Astrocyte of the cerebellum (primary cell): ENCODE measurements at regions not wholly inside any gene's neighbourhood (a gene's known extent, or its start where the extent isn't known, plus 50 kb on each side); places are given as distances from the start of the nearest gene placed in this dataset.

Experiments used
- DNase-seq: peaks from one replicate; pipeline ENCODE4 v3.0.0-alpha.2; 2011; ENCODE audit warnings: low read depth
- H3K4me3 ChIP-seq: 2 replicates; pipeline ENCODE4 v1.5.1; 2011; ENCODE audit warnings: mild to moderate bottlenecking, low read depth, low read length, moderate library complexity
- in situ Hi-C: cut with HindIII; loops from 2 replicates; pipeline ENCODE4 v1.10.0; 2017; ENCODE audit warnings: low sequenced_read_pairs
- TF ChIP-seq, protein P1 (sequence below): IDR thresholded peaks from 2 replicates; pipeline ENCODE4 v1.5.1; 2012; ENCODE audit warnings: low read length, low read depth, moderate library complexity, mild to moderate bottlenecking; ENCODE audit errors: missing control alignments

DNA sequence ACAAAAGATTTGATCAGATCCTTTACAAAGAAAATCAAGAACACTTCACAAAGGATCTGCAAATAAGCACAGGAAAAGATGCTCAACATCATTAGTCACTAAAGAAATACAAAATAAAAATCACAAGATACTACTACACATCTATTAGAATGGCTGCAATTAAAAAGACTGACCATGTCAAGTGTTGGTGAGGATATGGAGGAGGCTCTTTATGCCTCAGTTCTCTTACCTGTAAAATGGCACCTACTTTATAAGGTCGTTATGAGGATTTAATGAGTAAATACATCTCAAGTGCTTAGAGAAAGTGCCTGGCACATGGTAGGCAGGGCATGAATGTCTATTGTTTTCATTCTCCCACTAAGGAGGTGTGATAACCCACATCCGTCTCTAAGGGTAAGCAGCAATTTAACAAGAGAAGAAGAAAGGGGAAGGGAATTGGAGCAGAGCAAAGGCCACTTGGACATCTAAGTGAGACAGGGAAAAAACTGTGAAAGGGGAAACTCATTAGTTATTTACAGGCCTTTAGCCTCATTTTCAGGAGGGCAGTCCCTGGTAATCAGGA lies 157.5 kb upstream of the NFE2L3 start:
- in situ Hi-C loops: no loop called here
- TF ChIP-seq, protein P1, sequence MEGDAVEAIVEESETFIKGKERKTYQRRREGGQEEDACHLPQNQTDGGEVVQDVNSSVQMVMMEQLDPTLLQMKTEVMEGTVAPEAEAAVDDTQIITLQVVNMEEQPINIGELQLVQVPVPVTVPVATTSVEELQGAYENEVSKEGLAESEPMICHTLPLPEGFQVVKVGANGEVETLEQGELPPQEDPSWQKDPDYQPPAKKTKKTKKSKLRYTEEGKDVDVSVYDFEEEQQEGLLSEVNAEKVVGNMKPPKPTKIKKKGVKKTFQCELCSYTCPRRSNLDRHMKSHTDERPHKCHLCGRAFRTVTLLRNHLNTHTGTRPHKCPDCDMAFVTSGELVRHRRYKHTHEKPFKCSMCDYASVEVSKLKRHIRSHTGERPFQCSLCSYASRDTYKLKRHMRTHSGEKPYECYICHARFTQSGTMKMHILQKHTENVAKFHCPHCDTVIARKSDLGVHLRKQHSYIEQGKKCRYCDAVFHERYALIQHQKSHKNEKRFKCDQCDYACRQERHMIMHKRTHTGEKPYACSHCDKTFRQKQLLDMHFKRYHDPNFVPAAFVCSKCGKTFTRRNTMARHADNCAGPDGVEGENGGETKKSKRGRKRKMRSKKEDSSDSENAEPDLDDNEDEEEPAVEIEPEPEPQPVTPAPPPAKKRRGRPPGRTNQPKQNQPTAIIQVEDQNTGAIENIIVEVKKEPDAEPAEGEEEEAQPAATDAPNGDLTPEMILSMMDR: no peak
- H3K4me3 ChIP-seq: no peak overlapping the region
- DNase-seq: no peak

DNA sequence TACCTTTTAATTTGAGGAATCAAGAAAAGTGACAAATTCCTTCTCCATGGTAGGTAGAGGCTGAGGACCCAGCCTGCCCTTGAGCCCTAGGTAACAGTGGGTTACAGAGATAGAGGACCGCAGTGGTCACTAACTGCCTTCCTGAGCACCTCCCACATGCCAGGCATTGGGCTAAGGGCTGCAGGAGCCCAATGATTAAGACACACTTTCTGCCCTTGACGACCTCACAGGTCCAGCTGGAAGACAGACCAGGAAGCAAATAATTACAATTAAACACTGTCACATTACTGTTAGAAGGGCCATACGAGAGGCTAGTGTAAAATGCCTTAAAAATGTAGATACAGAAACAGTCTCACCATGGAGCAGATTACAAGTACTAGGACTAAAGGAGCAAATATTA lies 156.8 kb upstream of the NFE2L3 start:
- no peak overlapping the region for H3K4me3 ChIP-seq
- in situ Hi-C loops: no loop called here
- DNase-seq: no peak
- TF ChIP-seq, protein P1: no peak

DNA sequence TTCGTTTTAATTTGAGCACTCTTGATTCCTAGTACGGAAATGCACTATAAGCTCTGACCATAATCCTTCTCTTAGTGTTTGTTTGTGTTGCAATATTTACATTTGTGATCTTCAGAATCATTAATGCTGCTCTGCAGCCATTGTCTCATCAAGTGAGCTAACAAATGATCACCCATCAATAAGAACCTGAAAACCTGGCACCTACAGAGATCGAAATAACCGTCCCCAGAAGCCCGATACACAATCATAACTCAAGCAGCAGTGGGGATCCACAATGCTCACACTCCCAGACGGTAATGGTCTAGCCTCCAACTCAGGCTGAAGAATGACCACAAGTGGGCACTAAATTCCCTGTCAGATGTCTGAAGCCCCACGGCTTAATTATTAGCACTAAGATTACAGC lies 156.0 kb upstream of the NFE2L3 start:
- TF ChIP-seq, protein P1: no peak
- no peak for DNase-seq
- H3K4me3 ChIP-seq: no peak overlapping the region
- in situ Hi-C loops: no loop called here

DNA sequence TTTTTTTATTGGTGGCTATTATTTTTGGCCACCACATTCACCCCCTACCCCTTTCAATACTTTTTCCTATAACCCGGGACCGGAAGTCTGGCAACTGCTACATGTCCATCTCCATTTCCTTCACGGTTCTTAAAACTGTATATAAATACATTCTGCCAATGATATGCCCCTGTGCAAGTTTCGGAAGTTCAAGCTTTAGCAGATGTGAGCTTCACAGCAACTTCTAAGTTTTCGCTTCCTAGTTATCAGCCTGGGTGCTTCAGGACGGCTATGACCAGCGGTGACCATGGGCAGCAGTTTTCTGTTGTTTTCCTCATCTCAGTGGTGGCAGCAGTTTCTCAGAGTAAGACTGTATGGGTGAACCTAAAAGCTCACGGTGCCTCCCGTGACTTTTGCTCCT lies 153.5 kb upstream of the NFE2L3 start:
- in situ Hi-C loops: no loop called here
- TF ChIP-seq, protein P1: no peak
- DNase-seq: no peak
- no peak overlapping the region for H3K4me3 ChIP-seq

DNA sequence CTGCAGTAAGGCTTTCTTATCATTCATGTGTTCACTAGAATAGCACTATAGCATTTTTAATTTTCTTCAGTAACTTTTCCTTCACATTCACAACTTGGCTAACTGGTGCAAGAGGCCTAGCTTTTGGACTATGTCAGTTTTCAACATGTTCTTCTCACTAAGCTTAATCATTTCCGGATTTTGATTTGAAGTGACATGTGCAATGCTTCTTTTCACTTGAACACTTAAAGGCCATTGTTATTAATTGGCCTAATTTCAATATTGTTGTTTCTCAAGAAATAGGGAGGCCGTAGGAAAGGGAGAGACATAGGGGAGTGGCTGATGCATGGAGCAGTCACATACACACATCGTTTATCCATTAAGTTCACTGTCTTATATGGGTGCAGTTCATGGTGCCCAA lies 151.2 kb upstream of the NFE2L3 start:
- TF ChIP-seq, protein P1: no peak
- no peak overlapping the region for H3K4me3 ChIP-seq
- in situ Hi-C loops: loop anchor here (5.0 kb wide), 1 partner anchor 106 kb away; no protein-coding TSS in a partner anchor
- DNase-seq: no peak

DNA sequence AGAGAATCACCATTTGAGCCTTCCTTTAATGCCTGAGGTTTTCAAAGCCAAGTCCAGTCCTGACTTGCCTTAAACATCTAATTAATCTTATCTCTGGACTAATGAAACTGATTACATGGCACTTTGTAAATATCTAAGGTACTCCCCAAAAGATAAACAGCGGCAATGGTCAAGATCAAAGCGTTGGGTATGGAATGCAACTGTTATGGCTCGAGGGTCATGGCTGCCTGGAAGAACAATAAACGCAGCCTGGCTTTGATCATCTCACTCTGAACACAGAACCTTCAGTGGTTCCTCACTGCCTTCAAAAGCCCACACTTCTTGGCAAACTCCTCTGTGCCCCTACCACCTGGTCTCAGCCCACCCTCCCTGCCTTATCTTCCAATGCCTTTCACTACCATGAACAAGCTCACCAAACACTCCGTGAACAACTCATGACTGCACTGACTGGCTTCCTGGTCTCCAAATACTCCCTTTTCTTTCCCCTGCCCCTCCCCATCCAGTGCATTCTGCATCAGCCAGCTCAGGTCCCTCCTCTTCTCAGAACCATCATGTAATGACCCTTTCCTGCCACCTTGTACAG lies 150.2 kb upstream of the NFE2L3 start:
- DNase-seq: no peak
- no peak overlapping the region for H3K4me3 ChIP-seq
- in situ Hi-C loops: loop anchor here (5.0 kb wide), 1 partner anchor 106 kb away; no protein-coding TSS in a partner anchor
- TF ChIP-seq, protein P1: no peak
